ENCODE measurements at regions not wholly inside any gene's neighbourhood (a gene's known extent, or its start where the extent isn't known, plus 50 kb on each side); places are given as distances from the start of the nearest gene placed in this dataset.
A peak's percentile ranks its signal among the peaks of the same experiment; 100 is the strongest.

GRCh38 chr16:65713181-65713808 lies 591.4 kb upstream of the CDH11 start:
- ATAC-seq (no peak), DNase-seq (no peak)
- intact Hi-C loops (cut with DNase I): loop anchor here in 1 of 10 donors (10.0 kb wide), 1 partner anchor 62 kb away; no protein-coding TSS in a partner anchor
- peaks cover 0 to 17% (median 5%) of the 10 kb centered on the region in 9 donors for H3K4me1 ChIP-seq
- H3K36me3 ChIP-seq: no peaks in the 10 kb centered on the region
- H3K4me3 ChIP-seq: no peak overlapping the region
- no peaks in the 10 kb centered on the region for H3K9me3 ChIP-seq
- 72% methylated on average over 7 of the region's 7 CpGs for WGBS, 2 donors
- peaks cover 0 to 19% (median 0%) of the 10 kb centered on the region in 7 donors for H3K27me3 ChIP-seq
- no peak overlapping the region for H3K27ac ChIP-seq
- no peak for TF ChIP-seq CTCF (IDR thresholded peaks at IDR 0.05)

- no peak for DNase-seq
- H3K4me3 ChIP-seq: no peak overlapping the region
- TF ChIP-seq CTCF (IDR thresholded peaks at IDR 0.05): no peak
- no peaks in the 10 kb centered on the region for H3K9me3 ChIP-seq
- ATAC-seq: no peak
- H3K36me3 ChIP-seq: no peaks in the 10 kb centered on the region
- intact Hi-C loops (cut with DNase I): loop anchor here in 1 of 10 donors (10.0 kb wide), 1 partner anchor 65 kb away; no protein-coding TSS in a partner anchor
- no peak overlapping the region for H3K27ac ChIP-seq
- 72 to 73% methylated on average over 8 of the region's 8 CpGs for WGBS, 2 donors
- peaks cover 0 to 5% (median 0%) of the 10 kb centered on the region in 7 donors for H3K27me3 ChIP-seq
- peaks cover 0 to 17% (median 5%) of the 10 kb centered on the region in 9 donors for H3K4me1 ChIP-seq
These were observed 588.2 kb upstream of the CDH11 start for GRCh38 chr16:65710107-65710506.

- no peak overlapping the region for H3K27ac ChIP-seq
- no peaks in the 10 kb centered on the region for H3K9me3 ChIP-seq
- H3K4me3 ChIP-seq: no peak overlapping the region
- TF ChIP-seq CTCF (IDR thresholded peaks at IDR 0.05): peak in 6 of 9 donors; percentile 15 to 31 (median 24)
- intact Hi-C loops (cut with DNase I): no loop called here
- H3K4me1 ChIP-seq: peaks cover 0 to 14% (median 5%) of the 10 kb centered on the region in 9 donors
- H3K27me3 ChIP-seq: peaks cover 0 to 1% (median 0%) of the 10 kb centered on the region in 7 donors
- ATAC-seq (no peak), DNase-seq (no peak)
- H3K36me3 ChIP-seq: no peaks in the 10 kb centered on the region
These were observed 583.0 kb upstream of the CDH11 start for GRCh38 chr16:65704866-65705265.

DNA sequence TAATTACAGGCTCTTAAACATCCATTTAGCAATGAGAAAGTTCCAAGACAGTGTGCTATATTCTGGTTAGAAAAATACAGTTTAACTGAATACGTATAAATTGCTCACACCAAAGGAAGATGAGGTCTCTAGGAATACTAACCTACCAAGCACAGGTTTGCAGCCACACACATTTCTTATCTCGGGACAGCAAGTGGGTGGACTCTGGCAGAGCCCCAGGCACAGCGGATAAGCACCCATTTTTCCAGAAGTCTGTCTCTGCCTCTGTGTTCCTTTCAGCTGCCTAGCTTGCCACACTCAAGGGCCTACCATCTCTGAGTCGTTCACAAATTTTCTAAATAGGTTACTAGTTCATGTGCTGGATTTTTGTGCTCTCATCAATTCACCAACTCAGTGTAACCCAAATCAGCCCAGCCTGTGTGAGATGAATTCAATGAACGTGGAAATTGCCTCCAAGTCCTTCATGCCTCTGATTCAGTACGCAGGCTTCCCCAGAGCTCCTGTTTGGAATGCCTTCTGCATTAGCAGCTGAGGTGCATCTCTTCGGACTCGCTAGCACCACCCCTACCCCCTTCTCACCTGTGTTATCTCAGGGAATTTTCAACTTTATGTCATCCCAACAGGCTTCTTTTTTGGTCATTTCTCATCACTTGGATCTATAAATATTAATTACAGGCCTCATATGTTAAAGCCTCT lies 581.0 kb upstream of the CDH11 start:
- WGBS, 2 donors: 74 to 75% methylated on average over 8 of the region's 8 CpGs
- H3K27me3 ChIP-seq: peaks cover 0 to 5% (median 0%) of the 10 kb centered on the region in 7 donors

More for the DNA sequence above, 581.0 kb upstream of the CDH11 start:
- no peak for DNase-seq
- H3K36me3 ChIP-seq: no peaks in the 10 kb centered on the region
- no peak for TF ChIP-seq CTCF (IDR thresholded peaks at IDR 0.05)
- intact Hi-C loops (cut with DNase I): no loop called here
- H3K27ac ChIP-seq: no peak overlapping the region
- no peaks in the 10 kb centered on the region for H3K9me3 ChIP-seq
- no peak for ATAC-seq
- no peak overlapping the region for H3K4me3 ChIP-seq
- H3K4me1 ChIP-seq: peaks cover 0 to 11% (median 0%) of the 10 kb centered on the region in 9 donors
